Stomach (tissue), 8 donors: ENCODE measurements at regions not wholly inside any gene's neighbourhood (a gene's known extent, or its start where the extent isn't known, plus 50 kb on each side); places are given as distances from the start of the nearest gene placed in this dataset.
A peak's percentile ranks its signal among the peaks of the same experiment; 100 is the strongest.

Source experiments
- DNase-seq, 2 donors: peaks; one replicate each; pipeline versions ENCODE4 v3.0.0 to v3.0.0-alpha.2; 2013 to 2019
- H3K27ac ChIP-seq, 5 donors: fragments of 200-600 bp in 4 of 5; sonication (generic) in 4 of 5; one replicate each; pipeline ENCODE4 v1.5.1; 2013 to 2019; ENCODE audit warnings: mild to moderate bottlenecking in 1 of 5, moderate library complexity in 1 of 5
- H3K27me3 ChIP-seq, 3 donors: fragments of 200-600 bp; sonication (generic); one replicate each; pipeline ENCODE4 v1.5.1; 2017 to 2019; ENCODE audit warnings: mixed run types in 1 of 3
- H3K36me3 ChIP-seq, 4 donors: fragments of 200-600 bp; sonication (generic); 1 replicate in 3 of 4; 2 replicates in 1 of 4; pipeline ENCODE4 v1.5.1; 2016 to 2019
- H3K4me1 ChIP-seq, 4 donors: fragments of 200-600 bp; sonication (generic); one replicate each; pipeline ENCODE4 v1.5.1; 2016 to 2019
- H3K4me3 ChIP-seq, 4 donors: fragments of 200-600 bp; sonication (generic) in 3 of 4; one replicate each; pipeline ENCODE4 v1.5.1; 2016 to 2019; ENCODE audit warnings: mild to moderate bottlenecking in 1 of 4
- H3K9me3 ChIP-seq, 4 donors: fragments of 200-600 bp; sonication (generic); one replicate each; pipeline ENCODE4 v1.5.1; 2016 to 2019
- EP300 ChIP-seq: sonication (generic); formaldehyde crosslinking; IDR thresholded peaks from one replicate; pipeline ENCODE4 v1.6.1; 2017; ENCODE audit warnings: antibody characterized with exemption
- POLR2A ChIP-seq, 4 donors: fragments of 450-650 bp; IDR thresholded peaks; one replicate each; pipeline ENCODE4 v1.6.1; 2016; ENCODE audit warnings: antibody characterized with exemption in 4 of 4, control low read depth in 2 of 4, mild to moderate bottlenecking in 1 of 4, moderate library complexity in 1 of 4
- POLR2AphosphoS5 ChIP-seq, 3 donors: sonication (generic); formaldehyde crosslinking; IDR thresholded peaks; one replicate each; pipeline ENCODE4 v1.6.1; 2016; ENCODE audit warnings: antibody characterized with exemption in 3 of 3
- WGBS, 5 donors: extraction: QIAGEN DNeasy Blood & Tissue Kit in 3 of 5; methylation state at CpG; one replicate each; pipeline versions ENCODE4 v1.1.5 to v1.1.7; 2013 to 2018; 5-methylcytosine and 5-hydroxymethylcytosine counted together
- intact Hi-C: fragments of 100-400 bp; cut with DNase I; formaldehyde crosslinking; loops from one replicate; pipeline ENCODE4 v1.15.1; 2023; ENCODE audit warnings: low total_unique reads
- TF ChIP-seq, protein P1 (sequence below), 7 experiments: fragments of 450-650 bp in 4 of 7; fragments of 200-600 bp in 3 of 7; sonication (generic) in 3 of 7; IDR thresholded peaks; one replicate each; pipeline ENCODE4 v1.5.1; 2016 to 2019; ENCODE audit warnings: antibody characterized with exemption in 7 of 7, control low read depth in 2 of 7, mild to moderate bottlenecking in 1 of 7
- donor health status: healthy with polysubstance abuse.
- donor health status: Bipolar disorder and iron deficiency.
- donor health status: healthy.

DNA sequence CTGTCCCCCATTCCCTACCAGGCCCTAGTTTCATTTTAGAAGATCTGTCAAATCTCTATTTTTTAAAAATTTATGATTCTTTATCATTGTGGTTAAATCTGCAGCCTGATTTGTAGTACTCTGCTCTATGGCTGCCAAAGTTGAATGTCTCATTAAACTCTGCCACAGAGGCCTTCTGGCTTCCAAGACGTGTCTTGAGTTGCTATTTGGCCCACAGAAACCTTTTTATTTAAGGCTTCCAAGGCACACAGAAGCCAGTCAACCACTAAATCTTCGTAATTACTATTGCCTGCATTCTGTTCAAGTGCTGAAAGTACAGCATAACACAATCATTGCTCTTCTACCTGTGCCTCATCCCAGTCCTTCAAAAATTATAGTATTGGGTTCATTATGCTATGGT, 971.0 kb downstream of the NCAM2 start:
- Histone ChIP-seq H3K36me3 (no peaks in the 10 kb centered on the region), H3K27me3 (no peaks in the 10 kb centered on the region), H3K4me1 (no peaks in the 10 kb centered on the region), H3K27ac (no peak overlapping the region), H3K9me3 (peaks cover 0 to 16% (median 6%) of the 10 kb centered on the region in 4 donors), H3K4me3 (no peak overlapping the region)
- no peak for DNase-seq
- TF ChIP-seq POLR2A (IDR thresholded peaks at IDR 0.05) (no peak), POLR2AphosphoS5 (IDR thresholded peaks at IDR 0.05) (no peak), EP300 (no peak)
- TF ChIP-seq, protein P1, sequence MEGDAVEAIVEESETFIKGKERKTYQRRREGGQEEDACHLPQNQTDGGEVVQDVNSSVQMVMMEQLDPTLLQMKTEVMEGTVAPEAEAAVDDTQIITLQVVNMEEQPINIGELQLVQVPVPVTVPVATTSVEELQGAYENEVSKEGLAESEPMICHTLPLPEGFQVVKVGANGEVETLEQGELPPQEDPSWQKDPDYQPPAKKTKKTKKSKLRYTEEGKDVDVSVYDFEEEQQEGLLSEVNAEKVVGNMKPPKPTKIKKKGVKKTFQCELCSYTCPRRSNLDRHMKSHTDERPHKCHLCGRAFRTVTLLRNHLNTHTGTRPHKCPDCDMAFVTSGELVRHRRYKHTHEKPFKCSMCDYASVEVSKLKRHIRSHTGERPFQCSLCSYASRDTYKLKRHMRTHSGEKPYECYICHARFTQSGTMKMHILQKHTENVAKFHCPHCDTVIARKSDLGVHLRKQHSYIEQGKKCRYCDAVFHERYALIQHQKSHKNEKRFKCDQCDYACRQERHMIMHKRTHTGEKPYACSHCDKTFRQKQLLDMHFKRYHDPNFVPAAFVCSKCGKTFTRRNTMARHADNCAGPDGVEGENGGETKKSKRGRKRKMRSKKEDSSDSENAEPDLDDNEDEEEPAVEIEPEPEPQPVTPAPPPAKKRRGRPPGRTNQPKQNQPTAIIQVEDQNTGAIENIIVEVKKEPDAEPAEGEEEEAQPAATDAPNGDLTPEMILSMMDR (IDR thresholded peaks at IDR 0.05), result no peak
- intact Hi-C loops, result no loop called here
- WGBS, 5 donors, result 30 to 43% (median 36%) methylated on average over 2 of the region's 2 CpGs

GRCh38 chr21:21971384-21971783, 973.2 kb downstream of the NCAM2 start:
- DNase-seq, result peak in 1 of 2 donors; percentile 2

GRCh38 chr21:21973806-21974205, 975.6 kb downstream of the NCAM2 start:
- Histone ChIP-seq H3K4me3 (no peak overlapping the region), H3K27ac (no peak overlapping the region), H3K4me1 (no peaks in the 10 kb centered on the region), H3K27me3 (no peaks in the 10 kb centered on the region), H3K9me3 (peaks cover 0 to 10% (median 0%) of the 10 kb centered on the region in 4 donors), H3K36me3 (no peaks in the 10 kb centered on the region)
- intact Hi-C loops, result no loop called here
- WGBS, 5 donors, result 50 to 65% (median 56%) methylated on average over 5 of the region's 5 CpGs
- DNase-seq, result peak in 1 of 2 donors; percentile 6
- no peak for TF ChIP-seq POLR2AphosphoS5 (IDR thresholded peaks at IDR 0.05)
- no peak for TF ChIP-seq EP300
- no peak for TF ChIP-seq POLR2A (IDR thresholded peaks at IDR 0.05)
- TF ChIP-seq, protein P1 (IDR thresholded peaks at IDR 0.05), result no peak

More at GRCh38 chr21:21971384-21971783, 973.2 kb downstream of the NCAM2 start:
- H3K27me3 ChIP-seq, result no peaks in the 10 kb centered on the region
- intact Hi-C loops, result no loop called here
- no peak overlapping the region for H3K4me3 ChIP-seq
- H3K9me3 ChIP-seq, result peaks cover 0 to 6% (median 0%) of the 10 kb centered on the region in 4 donors
- TF ChIP-seq, protein P1 (IDR thresholded peaks at IDR 0.05), result no peak
- no peak for TF ChIP-seq POLR2AphosphoS5 (IDR thresholded peaks at IDR 0.05)
- TF ChIP-seq EP300, result no peak
- H3K4me1 ChIP-seq, result no peaks in the 10 kb centered on the region
- H3K36me3 ChIP-seq, result no peaks in the 10 kb centered on the region
- WGBS, 5 donors, result 45 to 58% (median 53%) methylated on average over 4 of the region's 4 CpGs
- H3K27ac ChIP-seq, result no peak overlapping the region

- no peak overlapping the region for H3K27ac ChIP-seq
- H3K4me3 ChIP-seq, result no peak overlapping the region
- H3K36me3 ChIP-seq, result no peaks in the 10 kb centered on the region
- no peaks in the 10 kb centered on the region for H3K4me1 ChIP-seq
- no peaks in the 10 kb centered on the region for H3K27me3 ChIP-seq
- TF ChIP-seq EP300, result no peak
- TF ChIP-seq POLR2A (IDR thresholded peaks at IDR 0.05), result no peak
- TF ChIP-seq POLR2AphosphoS5 (IDR thresholded peaks at IDR 0.05), result no peak
- TF ChIP-seq, protein P1 (IDR thresholded peaks at IDR 0.05), result no peak
- H3K9me3 ChIP-seq, result peaks cover 0 to 39% (median 13%) of the 10 kb centered on the region in 4 donors
- 82 to 88% (median 86%) methylated on average over 3 of the region's 3 CpGs for WGBS, 5 donors
- DNase-seq, result no peak
- intact Hi-C loops, result no loop called here
These were observed 998.7 kb downstream of the NCAM2 start for GRCh38 chr21:21996891-21997290.
